ENCODE measurements at regions not wholly inside any gene's neighbourhood (a gene's known extent, or its start where the extent isn't known, plus 50 kb on each side); places are given as distances from the start of the nearest gene placed in this dataset.

DNA sequence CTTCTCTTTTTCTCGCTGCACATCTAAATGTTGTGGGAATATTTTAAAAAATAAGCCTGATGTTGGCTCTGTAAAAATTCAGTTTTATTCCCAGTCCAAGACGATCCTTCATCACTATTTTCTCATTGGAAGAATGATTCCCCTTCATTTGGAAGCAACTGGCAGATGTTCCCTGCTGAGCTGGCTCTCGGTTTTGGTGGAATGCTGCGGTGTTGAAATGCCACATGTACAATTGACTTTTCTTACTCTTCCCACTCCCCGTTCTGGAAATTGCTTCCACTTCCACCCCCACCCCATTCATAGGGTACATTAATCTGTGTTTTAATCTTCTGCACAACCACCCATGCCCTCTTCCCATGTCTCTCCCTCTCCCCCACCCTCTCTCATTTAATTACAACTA, 496.3 kb upstream of the MAP3K7 start:
- DNase-seq (ENCODE audit: low spot score): no peak

DNA sequence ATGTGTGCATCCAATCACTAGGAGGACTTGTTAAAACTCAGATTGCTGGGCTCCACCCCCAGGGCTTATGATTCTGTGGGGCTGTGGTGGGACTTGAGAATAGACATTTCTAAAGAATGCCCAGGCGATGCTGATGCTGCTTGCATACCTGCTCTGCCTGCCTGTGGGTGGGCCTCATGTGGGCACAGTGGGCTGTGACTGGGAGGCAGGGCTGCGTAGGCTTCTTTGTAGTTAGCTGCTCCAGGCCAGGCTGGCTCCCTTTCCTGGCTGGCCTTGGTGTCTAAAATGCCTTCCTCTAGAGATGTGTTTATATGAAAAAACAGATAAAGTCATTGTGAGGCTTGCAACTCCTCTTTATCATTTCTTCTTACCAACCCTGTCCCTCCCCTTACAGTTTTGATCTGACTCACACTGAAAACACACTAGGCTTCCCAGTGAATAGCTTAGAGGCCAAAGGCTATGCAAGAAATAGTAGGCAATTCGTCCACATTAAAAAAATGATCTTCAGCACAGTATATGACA, 495.5 kb upstream of the MAP3K7 start:
- H3K27me3 ChIP-seq (ENCODE audit: control insufficient read depth in 4 of 4, insufficient read depth in 4 of 4, low read length in 3 of 4): no peaks in the 10 kb centered on the region
- no peaks in the 10 kb centered on the region for H3K36me3 ChIP-seq (ENCODE audit: control insufficient read depth in 4 of 4, insufficient read depth in 3 of 4, low read depth in 1 of 4, low read length in 3 of 4)
- no peaks in the 10 kb centered on the region for H3K9me3 ChIP-seq (ENCODE audit: control insufficient read depth in 4 of 4, low read length in 3 of 4)
- H3K27ac ChIP-seq (ENCODE audit: low read depth in 1 of 2, low read length in 2 of 2): no peak overlapping the region
- H3K9ac ChIP-seq (ENCODE audit: low read depth in 1 of 2, low read length in 2 of 2): no peak overlapping the region
- no peaks in the 10 kb centered on the region for H3K4me1 ChIP-seq (ENCODE audit: control insufficient read depth in 4 of 4, insufficient read depth in 4 of 4, low read length in 3 of 4)
- DNase-seq (ENCODE audit: low spot score): no peak
- 56% methylated on average over 3 of the region's 3 CpGs for WGBS
- H3K4me3 ChIP-seq (ENCODE audit: low read depth in 1 of 3, low read length in 3 of 3): no peak overlapping the region
- TF ChIP-seq, protein P1, sequence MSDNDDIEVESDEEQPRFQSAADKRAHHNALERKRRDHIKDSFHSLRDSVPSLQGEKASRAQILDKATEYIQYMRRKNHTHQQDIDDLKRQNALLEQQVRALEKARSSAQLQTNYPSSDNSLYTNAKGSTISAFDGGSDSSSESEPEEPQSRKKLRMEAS (IDR thresholded peaks at IDR 0.05): no peak
- TF ChIP-seq YY1 (IDR thresholded peaks at IDR 0.05) (no peak), FOXA1 (IDR thresholded peaks at IDR 0.05) (no peak), TAF1 (conservative IDR thresholded peaks at IDR 0.05) (no peak), SP1 (IDR thresholded peaks at IDR 0.05) (no peak), HNF4A (conservative IDR thresholded peaks at IDR 0.05) (no peak), EGR1 (IDR thresholded peaks at IDR 0.05; ENCODE audit: low read depth in 2 of 2) (no peak), HNF4G (IDR thresholded peaks at IDR 0.05) (no peak), JUND (IDR thresholded peaks at IDR 0.05) (no peak), NR2F2 (IDR thresholded peaks at IDR 0.05) (no peak), RXRA (IDR thresholded peaks at IDR 0.05) (no peak), RAD21 (IDR thresholded peaks at IDR 0.05) (no peak), FOXA2 (IDR thresholded peaks at IDR 0.05) (no peak)
- TF ChIP-seq, protein P2, sequence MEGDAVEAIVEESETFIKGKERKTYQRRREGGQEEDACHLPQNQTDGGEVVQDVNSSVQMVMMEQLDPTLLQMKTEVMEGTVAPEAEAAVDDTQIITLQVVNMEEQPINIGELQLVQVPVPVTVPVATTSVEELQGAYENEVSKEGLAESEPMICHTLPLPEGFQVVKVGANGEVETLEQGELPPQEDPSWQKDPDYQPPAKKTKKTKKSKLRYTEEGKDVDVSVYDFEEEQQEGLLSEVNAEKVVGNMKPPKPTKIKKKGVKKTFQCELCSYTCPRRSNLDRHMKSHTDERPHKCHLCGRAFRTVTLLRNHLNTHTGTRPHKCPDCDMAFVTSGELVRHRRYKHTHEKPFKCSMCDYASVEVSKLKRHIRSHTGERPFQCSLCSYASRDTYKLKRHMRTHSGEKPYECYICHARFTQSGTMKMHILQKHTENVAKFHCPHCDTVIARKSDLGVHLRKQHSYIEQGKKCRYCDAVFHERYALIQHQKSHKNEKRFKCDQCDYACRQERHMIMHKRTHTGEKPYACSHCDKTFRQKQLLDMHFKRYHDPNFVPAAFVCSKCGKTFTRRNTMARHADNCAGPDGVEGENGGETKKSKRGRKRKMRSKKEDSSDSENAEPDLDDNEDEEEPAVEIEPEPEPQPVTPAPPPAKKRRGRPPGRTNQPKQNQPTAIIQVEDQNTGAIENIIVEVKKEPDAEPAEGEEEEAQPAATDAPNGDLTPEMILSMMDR (IDR thresholded peaks at IDR 0.05; ENCODE audit: low read depth, low read length, missing input control): no peak
- TF ChIP-seq, protein P3, sequence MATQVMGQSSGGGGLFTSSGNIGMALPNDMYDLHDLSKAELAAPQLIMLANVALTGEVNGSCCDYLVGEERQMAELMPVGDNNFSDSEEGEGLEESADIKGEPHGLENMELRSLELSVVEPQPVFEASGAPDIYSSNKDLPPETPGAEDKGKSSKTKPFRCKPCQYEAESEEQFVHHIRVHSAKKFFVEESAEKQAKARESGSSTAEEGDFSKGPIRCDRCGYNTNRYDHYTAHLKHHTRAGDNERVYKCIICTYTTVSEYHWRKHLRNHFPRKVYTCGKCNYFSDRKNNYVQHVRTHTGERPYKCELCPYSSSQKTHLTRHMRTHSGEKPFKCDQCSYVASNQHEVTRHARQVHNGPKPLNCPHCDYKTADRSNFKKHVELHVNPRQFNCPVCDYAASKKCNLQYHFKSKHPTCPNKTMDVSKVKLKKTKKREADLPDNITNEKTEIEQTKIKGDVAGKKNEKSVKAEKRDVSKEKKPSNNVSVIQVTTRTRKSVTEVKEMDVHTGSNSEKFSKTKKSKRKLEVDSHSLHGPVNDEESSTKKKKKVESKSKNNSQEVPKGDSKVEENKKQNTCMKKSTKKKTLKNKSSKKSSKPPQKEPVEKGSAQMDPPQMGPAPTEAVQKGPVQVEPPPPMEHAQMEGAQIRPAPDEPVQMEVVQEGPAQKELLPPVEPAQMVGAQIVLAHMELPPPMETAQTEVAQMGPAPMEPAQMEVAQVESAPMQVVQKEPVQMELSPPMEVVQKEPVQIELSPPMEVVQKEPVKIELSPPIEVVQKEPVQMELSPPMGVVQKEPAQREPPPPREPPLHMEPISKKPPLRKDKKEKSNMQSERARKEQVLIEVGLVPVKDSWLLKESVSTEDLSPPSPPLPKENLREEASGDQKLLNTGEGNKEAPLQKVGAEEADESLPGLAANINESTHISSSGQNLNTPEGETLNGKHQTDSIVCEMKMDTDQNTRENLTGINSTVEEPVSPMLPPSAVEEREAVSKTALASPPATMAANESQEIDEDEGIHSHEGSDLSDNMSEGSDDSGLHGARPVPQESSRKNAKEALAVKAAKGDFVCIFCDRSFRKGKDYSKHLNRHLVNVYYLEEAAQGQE (IDR thresholded peaks at IDR 0.05): no peak
- TF ChIP-seq, protein P4, sequence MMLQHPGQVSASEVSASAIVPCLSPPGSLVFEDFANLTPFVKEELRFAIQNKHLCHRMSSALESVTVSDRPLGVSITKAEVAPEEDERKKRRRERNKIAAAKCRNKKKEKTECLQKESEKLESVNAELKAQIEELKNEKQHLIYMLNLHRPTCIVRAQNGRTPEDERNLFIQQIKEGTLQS (IDR thresholded peaks at IDR 0.05): no peak
- TF ChIP-seq, protein P5, sequence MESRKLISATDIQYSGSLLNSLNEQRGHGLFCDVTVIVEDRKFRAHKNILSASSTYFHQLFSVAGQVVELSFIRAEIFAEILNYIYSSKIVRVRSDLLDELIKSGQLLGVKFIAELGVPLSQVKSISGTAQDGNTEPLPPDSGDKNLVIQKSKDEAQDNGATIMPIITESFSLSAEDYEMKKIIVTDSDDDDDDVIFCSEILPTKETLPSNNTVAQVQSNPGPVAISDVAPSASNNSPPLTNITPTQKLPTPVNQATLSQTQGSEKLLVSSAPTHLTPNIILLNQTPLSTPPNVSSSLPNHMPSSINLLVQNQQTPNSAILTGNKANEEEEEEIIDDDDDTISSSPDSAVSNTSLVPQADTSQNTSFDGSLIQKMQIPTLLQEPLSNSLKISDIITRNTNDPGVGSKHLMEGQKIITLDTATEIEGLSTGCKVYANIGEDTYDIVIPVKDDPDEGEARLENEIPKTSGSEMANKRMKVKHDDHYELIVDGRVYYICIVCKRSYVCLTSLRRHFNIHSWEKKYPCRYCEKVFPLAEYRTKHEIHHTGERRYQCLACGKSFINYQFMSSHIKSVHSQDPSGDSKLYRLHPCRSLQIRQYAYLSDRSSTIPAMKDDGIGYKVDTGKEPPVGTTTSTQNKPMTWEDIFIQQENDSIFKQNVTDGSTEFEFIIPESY (IDR thresholded peaks at IDR 0.05): no peak

More for the DNA sequence above, 496.3 kb upstream of the MAP3K7 start:
- Histone ChIP-seq H3K9ac (ENCODE audit: low read depth in 1 of 2, low read length in 2 of 2) (no peak overlapping the region), H3K27me3 (ENCODE audit: control insufficient read depth in 4 of 4, insufficient read depth in 4 of 4, low read length in 3 of 4) (no peaks in the 10 kb centered on the region), H3K27ac (ENCODE audit: low read depth in 1 of 2, low read length in 2 of 2) (no peak overlapping the region), H3K4me1 (ENCODE audit: control insufficient read depth in 4 of 4, insufficient read depth in 4 of 4, low read length in 3 of 4) (no peaks in the 10 kb centered on the region), H3K36me3 (ENCODE audit: control insufficient read depth in 4 of 4, insufficient read depth in 3 of 4, low read depth in 1 of 4, low read length in 3 of 4) (no peaks in the 10 kb centered on the region), H3K4me3 (ENCODE audit: low read depth in 1 of 3, low read length in 3 of 3) (no peak overlapping the region), H3K9me3 (ENCODE audit: control insufficient read depth in 4 of 4, low read length in 3 of 4) (no peaks in the 10 kb centered on the region)
- 53% methylated on average over 5 of the region's 5 CpGs for WGBS
- TF ChIP-seq HNF4A (conservative IDR thresholded peaks at IDR 0.05): no peak
- TF ChIP-seq, protein P2 (IDR thresholded peaks at IDR 0.05; ENCODE audit: low read depth, low read length, missing input control): no peak

Data from liver (tissue), 8 donors.